Cardiac muscle cell (in vitro differentiated cells and primary cell): ENCODE measurements at regions not wholly inside any gene's neighbourhood (a gene's known extent, or its start where the extent isn't known, plus 50 kb on each side); places are given as distances from the start of the nearest gene placed in this dataset.

ENCODE experiments used
- DNase-seq, 2 donors: peaks; one replicate each; pipeline versions ENCODE4 v3.0.0 to v3.0.0-alpha.2; 2010 to 2017; ENCODE audit warnings: low read depth in 1 of 2, low spot score in 1 of 2
- H3K27ac ChIP-seq: fragments of 200-600 bp; sonication (generic); 2 replicates; pipeline ENCODE4 v1.5.1; 2016
- H3K27me3 ChIP-seq: fragments of 200-600 bp; sonication (generic); 2 replicates; pipeline ENCODE4 v1.6.0; 2016; ENCODE audit warnings: control low read depth
- H3K36me3 ChIP-seq: fragments of 200-600 bp; sonication (generic); 2 replicates; pipeline ENCODE4 v1.5.1; 2016; ENCODE audit warnings: control low read depth
- H3K4me1 ChIP-seq: fragments of 200-600 bp; sonication (generic); 2 replicates; pipeline ENCODE4 v1.8.1; 2017; ENCODE audit warnings: low read depth, mild to moderate bottlenecking, mixed run types
- H3K4me3 ChIP-seq: fragments of 200-600 bp; sonication (generic); 2 replicates; pipeline ENCODE4 v1.5.1; 2016; ENCODE audit warnings: mild to moderate bottlenecking
- H3K9me3 ChIP-seq: fragments of 200-600 bp; sonication (generic); 2 replicates; pipeline ENCODE4 v1.5.1; 2017; ENCODE audit warnings: low read depth, mild to moderate bottlenecking, control low read depth
- TF ChIP-seq, protein P1 (sequence below): IDR thresholded peaks from 2 replicates; pipeline ENCODE4 v1.5.1; 2012; ENCODE audit warnings: low read depth, mild to moderate bottlenecking, low read length

DNA sequence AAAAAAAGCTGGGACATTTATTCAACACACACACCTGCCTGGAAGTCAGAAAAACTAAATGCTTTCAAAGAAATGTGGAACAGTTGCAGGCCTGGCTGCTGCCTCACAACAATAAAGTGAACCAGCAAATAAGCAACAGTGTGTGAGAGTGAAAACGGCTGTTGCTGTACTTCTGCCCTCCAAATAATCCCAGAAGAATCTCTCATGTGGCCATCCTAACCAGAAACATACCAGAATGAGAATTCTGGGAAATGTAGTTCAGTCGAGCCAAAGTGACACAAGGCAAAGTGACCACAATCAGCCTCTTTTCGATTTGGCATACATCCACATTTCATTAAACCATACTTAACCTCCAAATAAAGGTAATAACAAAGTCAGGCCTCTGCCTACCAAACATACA is 204.5 kb downstream of the SLC7A11 start:
- H3K27me3 ChIP-seq, result no peaks in the 10 kb centered on the region
- H3K27ac ChIP-seq, result no peak overlapping the region
- DNase-seq, result peak in 1 of 2 donors; percentile 54
- no peaks in the 10 kb centered on the region for H3K9me3 ChIP-seq
- no peaks in the 10 kb centered on the region for H3K36me3 ChIP-seq
- H3K4me3 ChIP-seq, result no peak overlapping the region
- H3K4me1 ChIP-seq, result peaks cover 6% of the 10 kb centered on the region
- TF ChIP-seq, protein P1, sequence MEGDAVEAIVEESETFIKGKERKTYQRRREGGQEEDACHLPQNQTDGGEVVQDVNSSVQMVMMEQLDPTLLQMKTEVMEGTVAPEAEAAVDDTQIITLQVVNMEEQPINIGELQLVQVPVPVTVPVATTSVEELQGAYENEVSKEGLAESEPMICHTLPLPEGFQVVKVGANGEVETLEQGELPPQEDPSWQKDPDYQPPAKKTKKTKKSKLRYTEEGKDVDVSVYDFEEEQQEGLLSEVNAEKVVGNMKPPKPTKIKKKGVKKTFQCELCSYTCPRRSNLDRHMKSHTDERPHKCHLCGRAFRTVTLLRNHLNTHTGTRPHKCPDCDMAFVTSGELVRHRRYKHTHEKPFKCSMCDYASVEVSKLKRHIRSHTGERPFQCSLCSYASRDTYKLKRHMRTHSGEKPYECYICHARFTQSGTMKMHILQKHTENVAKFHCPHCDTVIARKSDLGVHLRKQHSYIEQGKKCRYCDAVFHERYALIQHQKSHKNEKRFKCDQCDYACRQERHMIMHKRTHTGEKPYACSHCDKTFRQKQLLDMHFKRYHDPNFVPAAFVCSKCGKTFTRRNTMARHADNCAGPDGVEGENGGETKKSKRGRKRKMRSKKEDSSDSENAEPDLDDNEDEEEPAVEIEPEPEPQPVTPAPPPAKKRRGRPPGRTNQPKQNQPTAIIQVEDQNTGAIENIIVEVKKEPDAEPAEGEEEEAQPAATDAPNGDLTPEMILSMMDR, result no peak

DNA sequence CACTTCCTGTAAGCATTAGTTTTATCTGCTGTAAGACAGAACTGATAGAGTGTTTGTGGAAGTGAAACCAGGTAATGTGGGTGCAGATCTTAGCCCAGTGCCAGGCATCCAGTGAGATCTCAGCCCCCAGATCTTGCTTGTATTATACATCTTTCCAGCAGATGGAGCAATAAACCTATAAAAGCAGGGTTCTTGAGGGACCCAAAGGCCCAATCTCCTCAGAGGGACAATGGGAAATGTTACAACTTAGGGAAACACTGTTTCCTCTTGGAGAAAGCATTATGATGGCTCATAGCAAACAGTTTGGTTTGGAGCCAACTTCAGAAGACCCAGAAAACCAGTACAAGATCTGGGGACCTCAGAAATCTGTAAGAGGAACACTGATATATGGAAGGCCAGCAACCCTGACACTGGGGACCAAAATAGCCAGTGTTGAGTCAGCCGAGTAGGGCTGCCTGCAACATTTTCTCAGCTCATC is 206.3 kb downstream of the SLC7A11 start:
- DNase-seq, result peak; percentile 78 to 79
- TF ChIP-seq, protein P1, result peak; percentile 65
- Histone ChIP-seq H3K27ac (no peak overlapping the region), H3K4me3 (no peak overlapping the region), H3K27me3 (no peaks in the 10 kb centered on the region), H3K9me3 (no peaks in the 10 kb centered on the region), H3K36me3 (no peaks in the 10 kb centered on the region), H3K4me1 (peaks cover 6% of the 10 kb centered on the region)

DNA sequence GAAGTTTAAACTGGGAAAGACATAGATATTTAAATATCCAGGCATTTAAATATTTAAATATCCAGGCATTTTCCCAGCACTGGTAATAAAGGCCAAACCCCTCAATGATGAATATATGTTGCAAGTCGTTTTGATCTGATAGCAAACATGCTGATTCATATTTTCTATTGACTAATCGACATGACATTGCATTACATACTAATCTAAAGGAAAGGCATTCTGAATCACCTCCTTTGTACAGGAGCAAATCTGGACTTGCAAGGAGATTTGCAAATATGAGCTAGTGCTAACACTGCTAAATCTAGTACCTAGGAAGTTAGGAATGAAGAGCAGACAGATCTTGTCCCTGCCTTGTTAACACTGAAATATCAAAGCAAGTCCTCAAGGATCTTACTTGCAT is 207.3 kb downstream of the SLC7A11 start:
- no peaks in the 10 kb centered on the region for H3K36me3 ChIP-seq
- DNase-seq, result peak in 1 of 2 donors; percentile 61
- no peak overlapping the region for H3K4me3 ChIP-seq
- no peaks in the 10 kb centered on the region for H3K27me3 ChIP-seq
- H3K9me3 ChIP-seq, result no peaks in the 10 kb centered on the region
- TF ChIP-seq, protein P1, result no peak
- no peak overlapping the region for H3K27ac ChIP-seq
- H3K4me1 ChIP-seq, result peaks cover 11% of the 10 kb centered on the region

DNA sequence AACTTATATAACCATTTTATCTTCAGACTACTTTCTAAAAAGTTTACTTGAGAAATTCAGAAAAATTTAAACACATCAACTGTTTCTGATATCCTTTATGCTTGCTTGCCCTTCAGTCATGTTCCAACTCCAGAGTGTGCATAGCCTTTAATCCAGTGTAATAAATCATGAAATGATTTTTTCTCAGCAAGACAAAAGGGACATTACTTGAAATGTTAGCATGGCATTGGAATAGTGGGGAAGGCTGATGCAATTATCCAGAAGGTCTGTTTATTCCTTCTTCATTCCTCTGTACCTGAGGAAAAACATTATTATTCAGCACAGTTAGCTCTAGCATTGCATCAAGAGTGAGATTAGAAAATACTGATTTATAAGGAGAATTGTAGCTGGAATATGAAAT is 209.9 kb downstream of the SLC7A11 start:
- no peak for DNase-seq

DNA sequence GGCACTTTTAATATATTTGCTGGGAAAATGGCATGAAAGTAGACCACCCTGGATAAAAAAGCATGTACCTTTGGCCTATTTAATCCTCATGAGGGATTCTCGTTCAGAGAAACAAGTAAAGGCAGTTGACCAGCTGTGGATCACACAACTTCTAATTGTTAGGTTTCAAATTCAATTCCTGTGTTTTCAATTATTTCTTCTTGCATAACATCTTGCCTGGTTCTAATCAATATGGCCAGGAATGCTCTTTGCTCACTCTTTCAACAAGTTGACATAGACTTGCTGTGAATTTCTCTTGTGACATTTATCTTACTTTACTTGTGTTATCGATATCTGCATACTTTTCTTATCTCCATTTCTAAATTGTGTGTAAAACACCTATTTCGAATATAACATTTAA is 211.8 kb downstream of the SLC7A11 start:
- H3K27ac ChIP-seq, result no peak overlapping the region
- DNase-seq, result no peak

More for the DNA sequence above, 209.9 kb downstream of the SLC7A11 start:
- Histone ChIP-seq H3K27ac (no peak overlapping the region), H3K4me1 (peaks cover 16% of the 10 kb centered on the region), H3K9me3 (no peaks in the 10 kb centered on the region), H3K27me3 (no peaks in the 10 kb centered on the region), H3K36me3 (no peaks in the 10 kb centered on the region), H3K4me3 (no peak overlapping the region)
- TF ChIP-seq, protein P1, result no peak

More for the DNA sequence above, 211.8 kb downstream of the SLC7A11 start:
- no peaks in the 10 kb centered on the region for H3K36me3 ChIP-seq
- TF ChIP-seq, protein P1, result no peak
- H3K4me3 ChIP-seq, result no peak overlapping the region
- H3K27me3 ChIP-seq, result no peaks in the 10 kb centered on the region
- no peaks in the 10 kb centered on the region for H3K9me3 ChIP-seq
- H3K4me1 ChIP-seq, result peaks cover 10% of the 10 kb centered on the region
